Upper lobe of left lung (tissue), 4 donors: ENCODE measurements at regions not wholly inside any gene's neighbourhood (a gene's known extent, or its start where the extent isn't known, plus 50 kb on each side); places are given as distances from the start of the nearest gene placed in this dataset.

Source experiments
- POLR2A ChIP-seq, 4 donors: fragments of 450-650 bp; IDR thresholded peaks; one replicate each; pipeline ENCODE4 v1.5.1; 2016 to 2017; ENCODE audit warnings: antibody characterized with exemption in 4 of 4, mild to moderate bottlenecking in 2 of 4
- POLR2AphosphoS5 ChIP-seq, 2 donors: sonication (generic); formaldehyde crosslinking; IDR thresholded peaks; one replicate each; pipeline ENCODE4 v1.5.1; 2017; ENCODE audit warnings: antibody characterized with exemption in 2 of 2

DNA sequence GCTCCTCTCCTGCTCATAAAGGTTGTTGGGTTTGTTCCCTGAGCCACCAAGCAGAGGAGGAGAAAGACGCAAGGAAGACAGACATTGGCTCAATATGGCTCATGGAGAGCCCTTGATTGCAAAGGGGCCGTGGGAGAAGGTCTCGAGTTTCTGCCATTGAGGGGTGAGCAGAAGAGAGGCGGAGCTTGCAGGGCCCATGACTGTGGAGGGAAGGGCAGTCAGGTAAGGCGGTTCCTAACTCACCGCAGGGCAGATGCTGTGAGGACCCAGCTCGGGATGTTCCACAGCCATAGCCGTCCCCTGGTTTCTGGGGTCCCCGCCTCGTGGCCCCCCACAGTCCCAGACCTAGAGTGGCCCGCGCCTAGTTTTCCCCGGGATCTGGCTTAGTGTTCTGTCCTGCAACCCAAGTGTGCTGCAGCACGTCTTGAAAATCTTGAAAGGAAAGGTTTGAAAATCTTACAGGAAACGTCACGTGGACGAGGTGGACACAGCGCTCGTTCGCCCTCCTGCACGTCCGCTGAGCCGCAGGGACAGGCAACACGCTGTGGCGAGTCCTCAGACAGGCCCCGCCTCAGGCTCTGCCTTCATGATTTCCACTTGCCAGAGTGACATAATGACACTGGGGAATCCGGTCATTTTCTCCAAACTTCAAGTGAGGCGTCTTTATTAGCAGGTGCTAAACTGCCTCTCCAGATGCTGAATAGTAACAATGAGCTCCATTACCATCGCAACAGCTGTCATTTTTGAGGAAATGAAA lies 105.5 kb upstream of the HDAC4 start:
- TF ChIP-seq POLR2A (IDR thresholded peaks at IDR 0.05) (no peak), POLR2AphosphoS5 (IDR thresholded peaks at IDR 0.05) (no peak)
